AG09319 (cell line): ENCODE measurements at regions not wholly inside any gene's neighbourhood (a gene's known extent, or its start where the extent isn't known, plus 50 kb on each side); places are given as distances from the start of the nearest gene placed in this dataset.

Experiments used
- DNase-seq: peaks from one replicate; pipeline ENCODE4 v3.0.0-alpha.2; 2010; ENCODE audit warnings: low read depth; ENCODE audit errors: extremely low read depth
- TF ChIP-seq, protein P1 (sequence below): IDR thresholded peaks from 2 replicates; pipeline ENCODE4 v1.5.1; 2011; ENCODE audit warnings: low read depth, mild to moderate bottlenecking, inconsistent platforms, low read length, moderate library complexity

GRCh38 chr3:40994611-40995010 is 204.7 kb upstream of the CTNNB1 start:
- TF ChIP-seq, protein P1, sequence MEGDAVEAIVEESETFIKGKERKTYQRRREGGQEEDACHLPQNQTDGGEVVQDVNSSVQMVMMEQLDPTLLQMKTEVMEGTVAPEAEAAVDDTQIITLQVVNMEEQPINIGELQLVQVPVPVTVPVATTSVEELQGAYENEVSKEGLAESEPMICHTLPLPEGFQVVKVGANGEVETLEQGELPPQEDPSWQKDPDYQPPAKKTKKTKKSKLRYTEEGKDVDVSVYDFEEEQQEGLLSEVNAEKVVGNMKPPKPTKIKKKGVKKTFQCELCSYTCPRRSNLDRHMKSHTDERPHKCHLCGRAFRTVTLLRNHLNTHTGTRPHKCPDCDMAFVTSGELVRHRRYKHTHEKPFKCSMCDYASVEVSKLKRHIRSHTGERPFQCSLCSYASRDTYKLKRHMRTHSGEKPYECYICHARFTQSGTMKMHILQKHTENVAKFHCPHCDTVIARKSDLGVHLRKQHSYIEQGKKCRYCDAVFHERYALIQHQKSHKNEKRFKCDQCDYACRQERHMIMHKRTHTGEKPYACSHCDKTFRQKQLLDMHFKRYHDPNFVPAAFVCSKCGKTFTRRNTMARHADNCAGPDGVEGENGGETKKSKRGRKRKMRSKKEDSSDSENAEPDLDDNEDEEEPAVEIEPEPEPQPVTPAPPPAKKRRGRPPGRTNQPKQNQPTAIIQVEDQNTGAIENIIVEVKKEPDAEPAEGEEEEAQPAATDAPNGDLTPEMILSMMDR, result no peak
- DNase-seq, result no peak

- no peak for DNase-seq
- TF ChIP-seq, protein P1, result no peak
Observed at GRCh38 chr3:40995271-40995670, 204.0 kb upstream of the CTNNB1 start.

DNA sequence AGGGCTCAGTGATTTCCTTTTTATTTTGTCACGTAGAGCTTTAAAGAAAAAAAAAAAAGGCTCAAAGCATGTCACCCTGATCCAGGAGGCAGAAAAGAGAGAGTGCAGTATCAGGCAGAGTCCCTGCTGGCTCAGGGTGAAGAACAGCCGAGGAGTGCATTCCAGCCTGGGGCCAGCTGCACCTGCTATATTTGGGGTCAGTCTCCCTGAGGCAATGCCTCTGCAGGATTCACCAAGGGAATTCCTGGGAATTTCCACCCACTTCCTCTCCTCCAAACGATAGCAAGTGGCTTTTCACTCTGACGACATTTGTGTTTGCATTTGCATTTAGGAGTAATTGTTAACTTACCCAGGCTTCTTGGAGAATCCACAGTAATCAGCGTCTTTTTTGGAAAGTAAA is 202.9 kb upstream of the CTNNB1 start:
- TF ChIP-seq, protein P1, result no peak
- no peak for DNase-seq

DNA sequence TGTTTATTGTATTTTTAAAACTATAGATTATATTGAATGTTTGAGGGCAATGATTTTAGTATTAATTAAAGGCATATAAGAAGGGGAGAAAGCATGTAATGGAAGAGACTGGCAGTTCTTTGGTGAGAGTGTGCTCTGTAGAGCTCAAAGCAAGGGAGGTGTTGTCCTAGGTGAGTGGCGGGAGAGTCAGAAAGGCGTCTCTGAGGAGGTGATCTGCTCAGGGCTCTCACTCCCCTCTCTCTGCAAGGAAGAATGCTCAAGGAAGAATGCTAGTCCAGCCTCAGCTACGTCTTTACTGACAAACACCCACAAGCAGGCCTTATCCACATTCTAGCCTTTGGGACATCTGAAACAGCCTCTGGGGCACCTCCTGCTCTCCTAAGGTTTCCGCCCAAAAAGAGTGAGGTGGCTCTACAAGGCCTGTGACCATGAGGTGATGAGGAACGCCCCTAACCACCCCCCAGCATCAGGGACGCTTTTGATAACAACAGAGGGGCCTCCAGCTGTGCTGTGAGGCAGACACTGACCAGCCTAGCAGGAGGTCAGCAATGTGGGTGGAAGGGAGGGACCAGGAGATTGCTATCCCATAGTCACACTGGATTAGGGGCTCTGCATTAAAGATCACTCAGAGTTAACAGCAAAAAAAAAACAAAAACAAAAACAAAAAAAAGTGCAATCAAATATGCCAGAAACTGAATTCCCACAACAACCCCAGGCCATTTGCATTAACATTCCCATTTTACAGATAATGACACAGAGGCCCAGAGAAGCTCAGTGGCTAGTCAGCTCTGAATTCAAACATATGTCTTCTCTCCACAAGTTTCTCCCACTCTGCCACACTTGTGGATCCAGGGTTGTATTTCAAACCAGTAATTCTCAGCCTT is 202.2 kb upstream of the CTNNB1 start:
- DNase-seq, result no peak
- TF ChIP-seq, protein P1, result no peak

DNA sequence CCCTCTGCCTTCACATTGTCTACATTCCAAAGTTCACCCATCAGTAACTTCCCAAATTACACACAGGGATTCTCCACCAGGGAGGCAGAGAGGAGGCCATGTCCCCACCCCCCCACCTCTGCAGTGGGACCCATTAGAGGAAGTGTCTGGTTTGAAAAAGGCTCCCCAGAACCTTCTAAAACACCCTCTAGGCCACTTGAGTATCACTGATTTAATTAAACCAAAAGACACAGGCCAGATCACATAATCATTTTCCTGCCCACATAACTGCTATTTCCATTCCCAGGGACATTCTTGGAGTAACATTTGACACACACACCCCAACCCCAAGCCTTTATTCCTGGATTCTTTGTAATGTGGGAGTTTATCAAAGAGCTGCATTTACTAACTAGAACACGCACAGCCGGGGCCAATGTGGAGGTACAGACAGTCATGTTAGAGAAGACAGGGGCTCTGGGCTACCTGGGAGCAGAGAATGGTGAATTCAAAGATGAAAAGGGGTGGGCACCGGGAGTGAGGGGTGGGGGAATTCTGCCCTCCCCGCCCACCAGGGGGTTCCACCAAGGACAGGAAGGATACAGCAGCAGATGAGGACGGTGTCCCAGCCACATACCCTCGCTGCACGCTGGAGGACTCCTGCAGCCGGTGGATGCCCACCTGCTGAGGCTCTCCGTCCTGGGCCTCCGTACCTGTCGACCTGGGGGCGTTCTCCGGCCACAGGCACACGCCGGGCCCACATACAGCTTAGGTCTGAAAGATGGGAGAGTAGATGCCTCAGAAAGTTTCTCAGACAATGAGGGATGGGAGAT is 201.4 kb upstream of the CTNNB1 start:
- no peak for DNase-seq

DNA sequence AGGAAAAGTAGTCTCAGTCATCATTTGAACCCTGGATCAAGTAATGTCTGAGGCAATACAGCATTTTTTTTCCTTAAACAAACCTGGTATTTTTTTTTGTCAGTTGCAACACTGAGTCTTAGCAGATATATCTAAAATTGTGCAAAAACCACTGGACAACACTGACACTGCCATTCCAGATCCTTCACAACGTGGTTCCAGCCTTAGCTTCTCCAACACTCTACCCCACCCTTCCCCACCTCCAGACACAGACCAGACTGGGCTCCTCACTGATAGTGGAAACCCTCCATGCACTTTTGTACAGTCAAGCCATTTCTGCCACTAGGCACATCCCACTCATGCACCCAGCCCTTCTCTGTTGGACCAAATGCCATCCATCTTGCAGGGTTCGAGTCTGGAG is 199.6 kb upstream of the CTNNB1 start:
- TF ChIP-seq, protein P1, result no peak
- no peak for DNase-seq

More for the DNA sequence above, 201.4 kb upstream of the CTNNB1 start:
- TF ChIP-seq, protein P1, result no peak

DNA sequence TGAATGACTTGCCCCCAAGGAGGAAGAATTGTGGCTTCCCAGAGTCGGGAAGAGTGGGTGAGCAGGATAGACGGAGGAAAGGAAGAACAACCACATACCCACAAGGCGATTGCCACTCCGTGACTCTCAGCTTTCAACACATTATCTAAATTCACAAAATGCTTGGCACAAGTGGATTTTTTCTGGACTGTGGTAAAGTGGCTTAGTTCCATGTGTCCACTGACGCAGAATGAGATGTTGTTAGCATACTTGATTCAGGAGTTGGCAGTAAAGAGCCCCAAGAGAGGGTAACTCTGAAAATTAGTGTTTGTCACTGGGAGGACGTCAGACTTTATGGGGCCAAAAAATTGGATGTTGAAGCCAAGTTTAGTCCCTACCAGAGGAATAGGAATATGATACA is 198.8 kb upstream of the CTNNB1 start:
- DNase-seq, result no peak
- TF ChIP-seq, protein P1, result no peak
